ENCODE measurements at regions not wholly inside any gene's neighbourhood (a gene's known extent, or its start where the extent isn't known, plus 50 kb on each side); places are given as distances from the start of the nearest gene placed in this dataset.

- TF ChIP-seq CTCF (IDR thresholded peaks at IDR 0.05) (no peak), POLR2A (IDR thresholded peaks at IDR 0.05) (no peak)
These were observed 280.9 kb upstream of the PRKX start for GRCh38 chrX:3994315-3994714.

Measured in Peyer's patch (tissue), 4 donors.